ENCODE measurements at regions not wholly inside any gene's neighbourhood (a gene's known extent, or its start where the extent isn't known, plus 50 kb on each side); places are given as distances from the start of the nearest gene placed in this dataset.

- TF ChIP-seq YY1 (IDR thresholded peaks at IDR 0.05; ENCODE audit: insufficient read depth, insufficient read length) (no peak), SUZ12 (IDR thresholded peaks at IDR 0.05; ENCODE audit: extremely low read depth, insufficient read depth, insufficient read length) (no peak), ZNF274 (IDR thresholded peaks at IDR 0.05; ENCODE audit: low read depth, low read length) (no peak)
- Histone ChIP-seq H3K9me3 (ENCODE audit: insufficient read depth, low read length) (no peaks in the 10 kb centered on the region), H3K9ac (ENCODE audit: insufficient read length, low read depth) (no peak overlapping the region), H3K4me3 (ENCODE audit: insufficient read length, low read depth) (no peak overlapping the region), H3K4me1 (ENCODE audit: insufficient read depth, insufficient read length) (no peaks in the 10 kb centered on the region), H3K36me3 (ENCODE audit: insufficient read depth, insufficient read length, low read length) (no peaks in the 10 kb centered on the region), H3K27me3 (ENCODE audit: insufficient read depth, insufficient read length) (no peaks in the 10 kb centered on the region)
- DNase-seq (ENCODE audit: low read depth, low spot score): no peak
Observed at GRCh38 chr12:84276215-84276614, 636.4 kb downstream of the SLC6A15 start.

- Histone ChIP-seq H3K36me3 (ENCODE audit: insufficient read depth, insufficient read length, low read length) (no peaks in the 10 kb centered on the region), H3K9me3 (ENCODE audit: insufficient read depth, low read length) (no peaks in the 10 kb centered on the region), H3K9ac (ENCODE audit: insufficient read length, low read depth) (no peak overlapping the region), H3K27me3 (ENCODE audit: insufficient read depth, insufficient read length) (no peaks in the 10 kb centered on the region), H3K4me3 (ENCODE audit: insufficient read length, low read depth) (no peak overlapping the region), H3K4me1 (ENCODE audit: insufficient read depth, insufficient read length) (no peaks in the 10 kb centered on the region)
- no peak for TF ChIP-seq YY1 (IDR thresholded peaks at IDR 0.05; ENCODE audit: insufficient read depth, insufficient read length)
- TF ChIP-seq SUZ12 (IDR thresholded peaks at IDR 0.05; ENCODE audit: extremely low read depth, insufficient read depth, insufficient read length): no peak
- no peak for TF ChIP-seq ZNF274 (IDR thresholded peaks at IDR 0.05; ENCODE audit: low read depth, low read length)
- no peak for DNase-seq (ENCODE audit: low read depth, low spot score)
Observed at GRCh38 chr12:84272324-84272723, 640.3 kb downstream of the SLC6A15 start.

DNA sequence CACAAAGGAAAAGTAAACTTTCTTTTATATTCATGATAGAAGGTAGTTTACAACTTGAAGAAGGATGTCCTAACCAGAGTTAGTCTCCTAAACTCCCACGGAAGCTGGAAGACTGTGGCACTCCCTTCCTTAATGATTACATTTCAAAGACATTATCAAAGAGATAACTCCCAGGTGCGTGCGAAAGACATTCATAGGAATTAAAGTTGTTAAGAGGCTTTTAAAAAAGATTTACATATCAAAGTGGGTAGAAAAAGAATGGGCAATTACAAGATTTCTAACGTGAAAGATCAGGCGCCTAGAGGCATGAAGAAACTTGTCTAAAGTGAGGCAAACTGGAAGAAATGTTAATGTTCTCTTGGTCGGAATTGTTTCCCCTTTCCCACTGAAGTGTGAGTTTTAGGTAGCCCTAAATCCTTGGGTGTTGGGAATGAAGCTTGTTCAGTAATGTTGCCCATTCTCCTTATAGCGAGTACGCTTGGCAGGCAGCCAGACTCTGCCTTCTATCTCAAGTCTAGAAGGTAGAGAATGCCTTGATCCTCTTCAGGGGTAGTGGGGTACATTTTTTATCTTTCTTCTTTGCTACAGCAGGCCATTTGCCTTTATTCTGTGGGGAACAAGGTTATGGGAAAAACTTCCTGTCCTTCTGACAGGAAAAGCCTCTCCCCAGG is 642.0 kb downstream of the SLC6A15 start:
- no peak overlapping the region for H3K4me3 ChIP-seq (ENCODE audit: insufficient read length, low read depth)
- no peak overlapping the region for H3K9ac ChIP-seq (ENCODE audit: insufficient read length, low read depth)
- no peaks in the 10 kb centered on the region for H3K9me3 ChIP-seq (ENCODE audit: insufficient read depth, low read length)
- no peak for DNase-seq (ENCODE audit: low read depth, low spot score)
- no peaks in the 10 kb centered on the region for H3K27me3 ChIP-seq (ENCODE audit: insufficient read depth, insufficient read length)
- no peak for TF ChIP-seq YY1 (IDR thresholded peaks at IDR 0.05; ENCODE audit: insufficient read depth, insufficient read length)
- TF ChIP-seq ZNF274 (IDR thresholded peaks at IDR 0.05; ENCODE audit: low read depth, low read length): no peak
- TF ChIP-seq SUZ12 (IDR thresholded peaks at IDR 0.05; ENCODE audit: extremely low read depth, insufficient read depth, insufficient read length): no peak
- H3K4me1 ChIP-seq (ENCODE audit: insufficient read depth, insufficient read length): no peaks in the 10 kb centered on the region
- no peaks in the 10 kb centered on the region for H3K36me3 ChIP-seq (ENCODE audit: insufficient read depth, insufficient read length, low read length)

DNA sequence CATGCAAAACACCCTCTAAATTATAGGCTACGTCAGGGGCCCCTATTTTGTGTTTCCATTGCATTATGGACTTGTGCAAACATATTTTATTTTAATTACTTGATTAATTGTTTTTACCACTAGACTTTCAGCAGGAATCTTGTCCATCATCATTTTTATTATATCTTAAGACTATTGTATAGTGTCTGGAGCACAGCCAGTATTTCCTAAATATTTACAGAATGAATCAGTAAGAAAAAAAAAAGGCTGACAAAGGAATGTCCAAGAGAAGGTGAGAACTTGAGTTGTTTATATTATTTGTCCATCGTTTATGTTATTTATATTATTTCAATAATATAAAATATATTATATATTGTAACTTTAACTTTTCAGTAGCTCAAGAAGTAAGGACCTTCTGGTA is 664.7 kb downstream of the SLC6A15 start:
- no peak for TF ChIP-seq YY1 (IDR thresholded peaks at IDR 0.05; ENCODE audit: insufficient read depth, insufficient read length)
- TF ChIP-seq SUZ12 (IDR thresholded peaks at IDR 0.05; ENCODE audit: extremely low read depth, insufficient read depth, insufficient read length): no peak
- TF ChIP-seq ZNF274 (IDR thresholded peaks at IDR 0.05; ENCODE audit: low read depth, low read length): no peak
- H3K4me1 ChIP-seq (ENCODE audit: insufficient read depth, insufficient read length): no peaks in the 10 kb centered on the region
- H3K9me3 ChIP-seq (ENCODE audit: insufficient read depth, low read length): 0 out of 2 replicates have a peak, but pooled peaks cover 8% of the 10 kb centered on the region
- H3K27me3 ChIP-seq (ENCODE audit: insufficient read depth, insufficient read length): no peaks in the 10 kb centered on the region
- no peak overlapping the region for H3K4me3 ChIP-seq (ENCODE audit: insufficient read length, low read depth)
- DNase-seq (ENCODE audit: low read depth, low spot score): no peak
- H3K36me3 ChIP-seq (ENCODE audit: insufficient read depth, insufficient read length, low read length): no peaks in the 10 kb centered on the region
- no peak overlapping the region for H3K9ac ChIP-seq (ENCODE audit: insufficient read length, low read depth)

DNA sequence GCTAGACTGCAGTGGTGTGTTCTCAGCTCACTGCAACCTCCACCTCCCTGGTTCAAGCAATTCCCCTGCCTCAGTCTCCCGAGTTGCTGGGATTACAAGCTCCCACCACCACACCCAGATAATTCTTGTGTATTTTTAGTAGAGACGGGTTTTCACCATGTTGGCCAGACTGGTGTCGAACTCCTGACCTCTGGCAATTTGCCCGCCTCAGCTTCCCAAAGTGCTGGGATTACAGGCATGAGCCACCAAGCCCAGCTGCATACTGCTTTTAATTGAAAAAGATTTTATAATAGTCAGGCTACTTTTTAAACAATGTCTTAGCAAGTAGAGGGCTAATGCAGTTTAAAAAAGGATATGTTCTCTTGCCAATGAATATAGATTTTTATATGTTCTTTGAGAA is 668.9 kb downstream of the SLC6A15 start:
- 0 out of 2 replicates have a peak, but pooled peaks cover 8% of the 10 kb centered on the region for H3K9me3 ChIP-seq (ENCODE audit: insufficient read depth, low read length)
- no peak overlapping the region for H3K4me3 ChIP-seq (ENCODE audit: insufficient read length, low read depth)
- H3K36me3 ChIP-seq (ENCODE audit: insufficient read depth, insufficient read length, low read length): no peaks in the 10 kb centered on the region
- H3K9ac ChIP-seq (ENCODE audit: insufficient read length, low read depth): no peak overlapping the region
- DNase-seq (ENCODE audit: low read depth, low spot score): no peak
- H3K4me1 ChIP-seq (ENCODE audit: insufficient read depth, insufficient read length): no peaks in the 10 kb centered on the region
- H3K27me3 ChIP-seq (ENCODE audit: insufficient read depth, insufficient read length): no peaks in the 10 kb centered on the region
- TF ChIP-seq ZNF274 (IDR thresholded peaks at IDR 0.05; ENCODE audit: low read depth, low read length) (no peak), SUZ12 (IDR thresholded peaks at IDR 0.05; ENCODE audit: extremely low read depth, insufficient read depth, insufficient read length) (no peak), YY1 (IDR thresholded peaks at IDR 0.05; ENCODE audit: insufficient read depth, insufficient read length) (no peak)

DNA sequence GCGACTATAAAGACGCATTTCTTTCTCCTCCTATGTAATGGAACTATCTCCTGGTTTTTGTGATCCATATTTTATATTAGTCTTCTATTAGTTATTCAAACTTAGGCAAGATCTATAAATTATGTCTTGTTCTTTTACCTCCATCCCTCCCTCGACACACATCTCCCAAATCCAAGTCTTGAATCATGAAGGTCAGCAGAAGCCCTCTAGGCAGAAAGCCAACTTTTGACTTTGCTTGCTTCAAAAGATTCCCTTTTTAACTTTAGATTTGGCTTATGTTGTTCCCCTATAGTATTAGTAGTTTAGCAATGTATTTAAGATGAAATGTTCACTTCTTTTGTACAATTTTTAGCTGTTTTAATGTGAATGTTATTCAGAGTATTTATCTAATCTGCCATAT is 689.8 kb downstream of the SLC6A15 start:
- Histone ChIP-seq H3K27me3 (ENCODE audit: insufficient read depth, insufficient read length) (no peaks in the 10 kb centered on the region), H3K4me3 (ENCODE audit: insufficient read length, low read depth) (no peak overlapping the region), H3K9me3 (ENCODE audit: insufficient read depth, low read length) (no peaks in the 10 kb centered on the region), H3K9ac (ENCODE audit: insufficient read length, low read depth) (no peak overlapping the region), H3K36me3 (ENCODE audit: insufficient read depth, insufficient read length, low read length) (no peaks in the 10 kb centered on the region), H3K4me1 (ENCODE audit: insufficient read depth, insufficient read length) (no peaks in the 10 kb centered on the region)
- no peak for DNase-seq (ENCODE audit: low read depth, low spot score)
- TF ChIP-seq ZNF274 (IDR thresholded peaks at IDR 0.05; ENCODE audit: low read depth, low read length) (no peak), SUZ12 (IDR thresholded peaks at IDR 0.05; ENCODE audit: extremely low read depth, insufficient read depth, insufficient read length) (no peak), YY1 (IDR thresholded peaks at IDR 0.05; ENCODE audit: insufficient read depth, insufficient read length) (no peak)

DNA sequence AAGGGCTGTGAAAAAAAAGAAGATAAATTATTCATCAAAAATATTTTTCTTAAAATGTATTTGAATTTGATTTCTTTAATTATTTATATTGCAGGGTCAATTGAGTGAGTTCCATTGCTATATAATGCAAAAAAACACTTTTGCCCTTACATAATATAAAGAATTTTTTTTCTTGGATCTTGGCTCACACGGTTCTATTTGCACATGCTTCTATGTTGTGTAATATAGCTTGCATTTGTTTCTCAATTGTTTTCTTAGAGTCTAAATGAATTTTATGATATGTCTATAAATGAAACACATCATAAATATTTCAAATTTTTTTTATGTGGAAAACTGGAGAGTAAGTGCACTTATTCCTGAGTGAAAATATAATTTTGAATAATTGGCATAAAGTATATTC is 694.2 kb downstream of the SLC6A15 start:
- no peak for DNase-seq (ENCODE audit: low read depth, low spot score)
- Histone ChIP-seq H3K27me3 (ENCODE audit: insufficient read depth, insufficient read length) (no peaks in the 10 kb centered on the region), H3K4me3 (ENCODE audit: insufficient read length, low read depth) (no peak overlapping the region), H3K9me3 (ENCODE audit: insufficient read depth, low read length) (no peaks in the 10 kb centered on the region), H3K36me3 (ENCODE audit: insufficient read depth, insufficient read length, low read length) (no peaks in the 10 kb centered on the region), H3K4me1 (ENCODE audit: insufficient read depth, insufficient read length) (no peaks in the 10 kb centered on the region), H3K9ac (ENCODE audit: insufficient read length, low read depth) (no peak overlapping the region)
- TF ChIP-seq SUZ12 (IDR thresholded peaks at IDR 0.05; ENCODE audit: extremely low read depth, insufficient read depth, insufficient read length): no peak
- TF ChIP-seq ZNF274 (IDR thresholded peaks at IDR 0.05; ENCODE audit: low read depth, low read length): no peak
- no peak for TF ChIP-seq YY1 (IDR thresholded peaks at IDR 0.05; ENCODE audit: insufficient read depth, insufficient read length)
